C4-2B (cell line): ENCODE measurements at regions not wholly inside any gene's neighbourhood (a gene's known extent, or its start where the extent isn't known, plus 50 kb on each side); places are given as distances from the start of the nearest gene placed in this dataset.

Source experiments
- ZFX ChIP-seq: fragments of 450-650 bp; IDR thresholded peaks from 2 replicates; pipeline ENCODE4 v1.6.1; 2017
- TF ChIP-seq, protein P1 (sequence below): fragments of 450-650 bp; conservative IDR thresholded peaks from 2 replicates; pipeline ENCODE4 v1.5.1; 2017; ENCODE audit warnings: mild to moderate bottlenecking

GRCh38 chr20:17873410-17874270 lies 95.0 kb downstream of the SNX5 start:
- TF ChIP-seq, protein P1, sequence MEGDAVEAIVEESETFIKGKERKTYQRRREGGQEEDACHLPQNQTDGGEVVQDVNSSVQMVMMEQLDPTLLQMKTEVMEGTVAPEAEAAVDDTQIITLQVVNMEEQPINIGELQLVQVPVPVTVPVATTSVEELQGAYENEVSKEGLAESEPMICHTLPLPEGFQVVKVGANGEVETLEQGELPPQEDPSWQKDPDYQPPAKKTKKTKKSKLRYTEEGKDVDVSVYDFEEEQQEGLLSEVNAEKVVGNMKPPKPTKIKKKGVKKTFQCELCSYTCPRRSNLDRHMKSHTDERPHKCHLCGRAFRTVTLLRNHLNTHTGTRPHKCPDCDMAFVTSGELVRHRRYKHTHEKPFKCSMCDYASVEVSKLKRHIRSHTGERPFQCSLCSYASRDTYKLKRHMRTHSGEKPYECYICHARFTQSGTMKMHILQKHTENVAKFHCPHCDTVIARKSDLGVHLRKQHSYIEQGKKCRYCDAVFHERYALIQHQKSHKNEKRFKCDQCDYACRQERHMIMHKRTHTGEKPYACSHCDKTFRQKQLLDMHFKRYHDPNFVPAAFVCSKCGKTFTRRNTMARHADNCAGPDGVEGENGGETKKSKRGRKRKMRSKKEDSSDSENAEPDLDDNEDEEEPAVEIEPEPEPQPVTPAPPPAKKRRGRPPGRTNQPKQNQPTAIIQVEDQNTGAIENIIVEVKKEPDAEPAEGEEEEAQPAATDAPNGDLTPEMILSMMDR: no peak
- no peak for TF ChIP-seq ZFX
